ENCODE measurements at regions not wholly inside any gene's neighbourhood (a gene's known extent, or its start where the extent isn't known, plus 50 kb on each side); places are given as distances from the start of the nearest gene placed in this dataset.

GRCh38 chr11:96894587-96894986 lies 504.8 kb downstream of the JRKL start:
- in situ Hi-C loops (cut with MboI; ENCODE audit: low pct_ligation_motif_present in 1 of 4, low pct_unique_long_range_greater_than_20kb in 1 of 4, low sequenced_read_pairs in 3 of 4) (no loop called here), intact Hi-C loops (cut with DNase I; ENCODE audit: low total_unique reads) (no loop called here)
- no peaks in the 10 kb centered on the region for H3K9me3 ChIP-seq
- H3K27ac ChIP-seq = no peak overlapping the region
- H3K4me1 ChIP-seq = no peaks in the 10 kb centered on the region
- 28 to 29% methylated on average over 1 of the region's 1 CpG for WGBS, 2 donors (ENCODE audit: low coverage in 1 of 2)
- DNase-seq = no peak
- TF ChIP-seq POLR2A (IDR thresholded peaks at IDR 0.05) (no peak), POLR2AphosphoS5 (IDR thresholded peaks at IDR 0.05) (no peak), EP300 (IDR thresholded peaks at IDR 0.05; ENCODE audit: low read depth) (no peak), CTCF (IDR thresholded peaks at IDR 0.05) (no peak)
- no peak overlapping the region for H3K4me3 ChIP-seq
- H3K36me3 ChIP-seq = no peaks in the 10 kb centered on the region
- H3K27me3 ChIP-seq = no peaks in the 10 kb centered on the region

GRCh38 chr11:96899971-96900370 lies 510.2 kb downstream of the JRKL start:
- in situ Hi-C loops (cut with MboI; ENCODE audit: low pct_ligation_motif_present in 1 of 4, low pct_unique_long_range_greater_than_20kb in 1 of 4, low sequenced_read_pairs in 3 of 4) = no loop called here
- intact Hi-C loops (cut with DNase I; ENCODE audit: low total_unique reads) = no loop called here
- no peaks in the 10 kb centered on the region for H3K9me3 ChIP-seq

GRCh38 chr11:96905143-96905542 lies 515.3 kb downstream of the JRKL start:
- H3K27ac ChIP-seq = no peak overlapping the region
- H3K4me3 ChIP-seq = no peak overlapping the region
- in situ Hi-C loops (cut with MboI; ENCODE audit: low pct_ligation_motif_present in 1 of 4, low pct_unique_long_range_greater_than_20kb in 1 of 4, low sequenced_read_pairs in 3 of 4) = no loop called here
- no peaks in the 10 kb centered on the region for H3K4me1 ChIP-seq
- H3K27me3 ChIP-seq = no peaks in the 10 kb centered on the region
- 15 to 39% methylated on average over 2 of the region's 2 CpGs for WGBS, 2 donors (ENCODE audit: low coverage in 1 of 2)
- H3K9me3 ChIP-seq = no peaks in the 10 kb centered on the region
- intact Hi-C loops (cut with DNase I; ENCODE audit: low total_unique reads) = no loop called here
- DNase-seq = no peak
- no peak for TF ChIP-seq EP300 (IDR thresholded peaks at IDR 0.05; ENCODE audit: low read depth)
- TF ChIP-seq POLR2AphosphoS5 (IDR thresholded peaks at IDR 0.05) = no peak
- TF ChIP-seq CTCF (IDR thresholded peaks at IDR 0.05) = no peak
- TF ChIP-seq POLR2A (IDR thresholded peaks at IDR 0.05) = no peak
- H3K36me3 ChIP-seq = no peaks in the 10 kb centered on the region

More at GRCh38 chr11:96899971-96900370, 510.2 kb downstream of the JRKL start:
- TF ChIP-seq POLR2A (IDR thresholded peaks at IDR 0.05) = no peak
- TF ChIP-seq CTCF (IDR thresholded peaks at IDR 0.05) = no peak
- no peak for TF ChIP-seq POLR2AphosphoS5 (IDR thresholded peaks at IDR 0.05)
- TF ChIP-seq EP300 (IDR thresholded peaks at IDR 0.05; ENCODE audit: low read depth) = no peak
- no peak for DNase-seq
- Histone ChIP-seq H3K36me3 (no peaks in the 10 kb centered on the region), H3K4me1 (no peaks in the 10 kb centered on the region), H3K27ac (no peak overlapping the region), H3K27me3 (no peaks in the 10 kb centered on the region), H3K4me3 (no peak overlapping the region)
- WGBS, 2 donors (ENCODE audit: low coverage in 1 of 2) = 78 to 82% methylated on average over 5 of the region's 5 CpGs

GRCh38 chr11:96905663-96906062 lies 515.9 kb downstream of the JRKL start:
- H3K4me3 ChIP-seq = no peak overlapping the region
- no peaks in the 10 kb centered on the region for H3K27me3 ChIP-seq
- no peak overlapping the region for H3K27ac ChIP-seq
- no peak for DNase-seq
- no peaks in the 10 kb centered on the region for H3K36me3 ChIP-seq
- H3K4me1 ChIP-seq = no peaks in the 10 kb centered on the region
- TF ChIP-seq CTCF (IDR thresholded peaks at IDR 0.05) (no peak), EP300 (IDR thresholded peaks at IDR 0.05; ENCODE audit: low read depth) (no peak), POLR2AphosphoS5 (IDR thresholded peaks at IDR 0.05) (no peak), POLR2A (IDR thresholded peaks at IDR 0.05) (no peak)
- in situ Hi-C loops (cut with MboI; ENCODE audit: low pct_ligation_motif_present in 1 of 4, low pct_unique_long_range_greater_than_20kb in 1 of 4, low sequenced_read_pairs in 3 of 4) (no loop called here), intact Hi-C loops (cut with DNase I; ENCODE audit: low total_unique reads) (no loop called here)
- H3K9me3 ChIP-seq = no peaks in the 10 kb centered on the region
